NB4 (cell line): ENCODE measurements at regions not wholly inside any gene's neighbourhood (a gene's known extent, or its start where the extent isn't known, plus 50 kb on each side); places are given as distances from the start of the nearest gene placed in this dataset.

Experiments
- CTCF ChIP-seq: IDR thresholded peaks from one replicate; pipeline ENCODE4 v1.5.1; 2012; ENCODE audit warnings: low read depth, low read length
- MYC ChIP-seq: IDR thresholded peaks from 2 replicates; pipeline ENCODE4 v1.6.1; 2011; ENCODE audit warnings: low read depth, low read length
- POLR2A ChIP-seq: IDR thresholded peaks from 2 replicates; pipeline ENCODE4 v1.6.1; 2011; ENCODE audit warnings: mild to moderate bottlenecking; ENCODE audit not compliant: insufficient read length; ENCODE audit errors: extremely low read depth
- TF ChIP-seq, protein P1 (sequence below): IDR thresholded peaks from 2 replicates; pipeline ENCODE4 v1.6.1; 2011; ENCODE audit warnings: low read depth, low read length

DNA sequence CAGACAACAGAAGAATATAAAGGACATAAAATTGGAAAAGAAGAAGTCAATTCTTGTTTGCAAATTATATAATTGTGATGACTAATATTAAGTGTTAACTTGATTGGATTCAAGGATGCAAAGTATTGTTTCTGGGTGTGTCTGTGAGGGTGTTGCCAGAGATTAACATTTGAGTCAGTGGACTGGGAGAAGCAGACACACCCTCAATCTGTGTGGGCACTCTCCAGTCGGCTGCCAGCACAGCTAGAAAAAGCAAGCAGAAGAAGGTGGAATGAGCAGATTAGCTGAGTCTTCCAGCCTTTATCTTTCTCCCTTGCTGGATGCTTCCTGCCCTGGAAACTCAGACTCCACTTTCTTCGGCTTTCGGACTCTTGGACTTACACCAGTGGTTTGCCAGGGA, 51.7 kb downstream of the UBE2NL start:
- TF ChIP-seq CTCF (no peak), POLR2A (no peak), MYC (no peak)
- TF ChIP-seq, protein P1, sequence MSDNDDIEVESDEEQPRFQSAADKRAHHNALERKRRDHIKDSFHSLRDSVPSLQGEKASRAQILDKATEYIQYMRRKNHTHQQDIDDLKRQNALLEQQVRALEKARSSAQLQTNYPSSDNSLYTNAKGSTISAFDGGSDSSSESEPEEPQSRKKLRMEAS: no peak
